Activated B cell treated with CpG ODN at 0.5 μM for 24 hours (primary cell): ENCODE measurements at regions not wholly inside any gene's neighbourhood (a gene's known extent, or its start where the extent isn't known, plus 50 kb on each side); places are given as distances from the start of the nearest gene placed in this dataset.

ENCODE experiments used
- ATAC-seq: fragments of 200-7000 bp; cut with Tn5 transposase; one replicate; pipeline ENCODE4 v1.10.0; 2021; ENCODE audit warnings: low read depth, mild to moderate bottlenecking, moderate library complexity
- CTCF ChIA-PET: fragments of 350-600 bp; sonication (Branson Sonifier 250); formaldehyde crosslinking; loops from one replicate; lab custom pipeline; 2021; ENCODE audit warnings: antibody characterized with exemption; lab: Charles Lee
- POLR2A ChIA-PET: fragments of 350-600 bp; sonication (Branson Sonifier 250); formaldehyde crosslinking; loops from one replicate; lab custom pipeline; 2021; ENCODE audit warnings: antibody characterized with exemption; lab: Charles Lee
- DNase-seq: peaks from one replicate; pipeline ENCODE4 v3.0.0; 2022
- H3K27ac Mint-ChIP-seq: one replicate; pipeline ENCODE4 v1.8.0; 2020; ENCODE audit warnings: mixed read lengths
- H3K27me3 Mint-ChIP-seq: one replicate; pipeline ENCODE4 v1.8.0; 2021; ENCODE audit warnings: mixed read lengths
- H3K36me3 Mint-ChIP-seq: one replicate; pipeline ENCODE4 v1.8.0; 2021; ENCODE audit warnings: low read depth, mixed read lengths
- H3K4me1 Mint-ChIP-seq: one replicate; pipeline ENCODE4 v1.8.0; 2021; ENCODE audit warnings: mixed read lengths
- H3K4me3 Mint-ChIP-seq: one replicate; pipeline ENCODE4 v1.8.0; 2020; ENCODE audit warnings: mild to moderate bottlenecking, mixed read lengths
- H3K9me3 Mint-ChIP-seq: one replicate; pipeline ENCODE4 v1.8.0; 2020; ENCODE audit warnings: mixed read lengths
- CTCF ChIP-seq: fragments of 200-600 bp; IDR thresholded peaks from one replicate; pipeline ENCODE4 v1.8.0; 2022; ENCODE audit warnings: antibody characterized with exemption, mild to moderate bottlenecking
- intact Hi-C: fragments of 100-400 bp; cut with micrococcal nuclease; formaldehyde crosslinking; loops from one replicate; pipeline ENCODE4 v1.15.1; 2024

- no peaks in the 10 kb centered on the region for H3K27me3 Mint-ChIP-seq
- DNase-seq: no peak
- no peak overlapping the region for H3K4me3 Mint-ChIP-seq
- ChIA-PET POLR2A (no interaction called here), CTCF (no interaction called here)
- no peaks in the 10 kb centered on the region for H3K4me1 Mint-ChIP-seq
- H3K36me3 Mint-ChIP-seq: no peaks in the 10 kb centered on the region
- H3K9me3 Mint-ChIP-seq: peaks cover 3% of the 10 kb centered on the region
- TF ChIP-seq CTCF: no peak
- intact Hi-C loops: loop anchor here (10.0 kb wide), 1 partner anchor 60 kb away; no protein-coding TSS in a partner anchor
- no peak for ATAC-seq
- H3K27ac Mint-ChIP-seq: no peak overlapping the region
Observed at GRCh38 chr18:41144441-41144840, 810.6 kb upstream of the PIK3C3 start.

- ChIA-PET POLR2A (no interaction called here), CTCF (no interaction called here)
- TF ChIP-seq CTCF: no peak
- Mint-ChIP-seq H3K27ac (no peak overlapping the region), H3K4me1 (no peaks in the 10 kb centered on the region), H3K4me3 (no peak overlapping the region), H3K36me3 (no peaks in the 10 kb centered on the region), H3K9me3 (peaks cover 9% of the 10 kb centered on the region), H3K27me3 (no peaks in the 10 kb centered on the region)
- intact Hi-C loops: loop anchor here (10.0 kb wide), 1 partner anchor 64 kb away; no protein-coding TSS in a partner anchor
- no peak for DNase-seq
- ATAC-seq: no peak
Observed at GRCh38 chr18:41140506-41140905, 814.5 kb upstream of the PIK3C3 start.

GRCh38 chr18:41135146-41135545 is 819.9 kb upstream of the PIK3C3 start:
- Mint-ChIP-seq H3K4me1 (no peaks in the 10 kb centered on the region), H3K27me3 (no peaks in the 10 kb centered on the region), H3K4me3 (no peak overlapping the region), H3K9me3 (peaks cover 9% of the 10 kb centered on the region), H3K27ac (no peak overlapping the region), H3K36me3 (no peaks in the 10 kb centered on the region)
- ChIA-PET CTCF (no interaction called here), POLR2A (no interaction called here)
- TF ChIP-seq CTCF: no peak
- intact Hi-C loops: no loop called here
- no peak for ATAC-seq
- DNase-seq: no peak

- H3K4me3 Mint-ChIP-seq: no peak overlapping the region
- H3K27me3 Mint-ChIP-seq: no peaks in the 10 kb centered on the region
- H3K9me3 Mint-ChIP-seq: peaks cover 9% of the 10 kb centered on the region
- no peak for TF ChIP-seq CTCF
- DNase-seq: no peak
- no peak overlapping the region for H3K27ac Mint-ChIP-seq
- CTCF ChIA-PET: no interaction called here
- H3K4me1 Mint-ChIP-seq: no peaks in the 10 kb centered on the region
- intact Hi-C loops: no loop called here
- ATAC-seq: no peak
- POLR2A ChIA-PET: no interaction called here
- no peaks in the 10 kb centered on the region for H3K36me3 Mint-ChIP-seq
Observed at GRCh38 chr18:41134426-41134825, 820.6 kb upstream of the PIK3C3 start.

GRCh38 chr18:41131050-41131449 is 824.0 kb upstream of the PIK3C3 start:
- no peak for ATAC-seq
- intact Hi-C loops: no loop called here
- H3K9me3 Mint-ChIP-seq: peaks cover 7% of the 10 kb centered on the region
- H3K27me3 Mint-ChIP-seq: no peaks in the 10 kb centered on the region
- POLR2A ChIA-PET: no interaction called here
- CTCF ChIA-PET: no interaction called here
- H3K4me1 Mint-ChIP-seq: no peaks in the 10 kb centered on the region
- no peak for TF ChIP-seq CTCF
- H3K36me3 Mint-ChIP-seq: no peaks in the 10 kb centered on the region
- DNase-seq: no peak
- no peak overlapping the region for H3K27ac Mint-ChIP-seq
- no peak overlapping the region for H3K4me3 Mint-ChIP-seq
